ENCODE measurements at regions not wholly inside any gene's neighbourhood (a gene's known extent, or its start where the extent isn't known, plus 50 kb on each side); places are given as distances from the start of the nearest gene placed in this dataset.

DNA sequence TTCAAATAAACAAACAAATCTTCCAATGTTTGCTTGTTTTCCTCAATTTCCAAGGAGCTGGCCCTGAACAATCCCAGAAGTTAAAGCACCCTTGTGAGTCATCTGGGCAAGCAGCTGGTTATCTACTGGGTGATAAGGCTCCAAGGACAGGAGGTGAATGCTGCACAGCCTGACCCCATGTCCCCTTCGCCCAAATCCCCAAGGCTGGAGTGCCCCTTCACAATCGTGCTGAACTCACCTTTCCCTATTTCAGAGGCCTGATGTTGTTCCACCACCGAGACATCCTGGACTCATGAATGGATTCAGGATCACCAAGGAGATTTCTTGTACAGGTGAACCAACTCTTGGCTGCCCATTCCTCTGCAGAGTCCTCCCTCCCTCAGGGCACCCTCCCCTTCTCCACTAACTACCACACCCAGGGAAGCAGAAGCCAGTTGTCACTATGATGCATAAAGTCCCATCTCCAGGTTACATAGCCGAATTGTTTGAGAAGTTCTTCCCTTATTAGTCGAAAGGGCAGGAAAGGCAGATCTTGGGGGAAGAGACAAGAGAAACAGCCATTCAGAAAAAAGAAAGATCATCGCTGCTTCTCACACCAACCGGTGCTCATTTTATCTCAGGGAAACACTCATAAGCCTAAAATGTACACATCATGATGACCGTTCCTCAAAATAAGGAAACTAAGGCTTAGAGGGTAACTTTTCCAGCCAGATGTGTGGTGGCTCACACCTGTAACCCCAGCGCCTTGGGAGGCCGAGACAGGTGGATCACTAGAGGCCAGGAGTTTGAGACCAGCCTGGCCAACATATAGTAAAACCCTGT lies 138.8 kb upstream of the RREB1 start:
- TF ChIP-seq, protein P1, sequence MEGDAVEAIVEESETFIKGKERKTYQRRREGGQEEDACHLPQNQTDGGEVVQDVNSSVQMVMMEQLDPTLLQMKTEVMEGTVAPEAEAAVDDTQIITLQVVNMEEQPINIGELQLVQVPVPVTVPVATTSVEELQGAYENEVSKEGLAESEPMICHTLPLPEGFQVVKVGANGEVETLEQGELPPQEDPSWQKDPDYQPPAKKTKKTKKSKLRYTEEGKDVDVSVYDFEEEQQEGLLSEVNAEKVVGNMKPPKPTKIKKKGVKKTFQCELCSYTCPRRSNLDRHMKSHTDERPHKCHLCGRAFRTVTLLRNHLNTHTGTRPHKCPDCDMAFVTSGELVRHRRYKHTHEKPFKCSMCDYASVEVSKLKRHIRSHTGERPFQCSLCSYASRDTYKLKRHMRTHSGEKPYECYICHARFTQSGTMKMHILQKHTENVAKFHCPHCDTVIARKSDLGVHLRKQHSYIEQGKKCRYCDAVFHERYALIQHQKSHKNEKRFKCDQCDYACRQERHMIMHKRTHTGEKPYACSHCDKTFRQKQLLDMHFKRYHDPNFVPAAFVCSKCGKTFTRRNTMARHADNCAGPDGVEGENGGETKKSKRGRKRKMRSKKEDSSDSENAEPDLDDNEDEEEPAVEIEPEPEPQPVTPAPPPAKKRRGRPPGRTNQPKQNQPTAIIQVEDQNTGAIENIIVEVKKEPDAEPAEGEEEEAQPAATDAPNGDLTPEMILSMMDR (IDR thresholded peaks at IDR 0.05; ENCODE audit: extremely low read depth, missing control alignments) = no peak
- DNase-seq (ENCODE audit: low spot score) = no peak

DNA sequence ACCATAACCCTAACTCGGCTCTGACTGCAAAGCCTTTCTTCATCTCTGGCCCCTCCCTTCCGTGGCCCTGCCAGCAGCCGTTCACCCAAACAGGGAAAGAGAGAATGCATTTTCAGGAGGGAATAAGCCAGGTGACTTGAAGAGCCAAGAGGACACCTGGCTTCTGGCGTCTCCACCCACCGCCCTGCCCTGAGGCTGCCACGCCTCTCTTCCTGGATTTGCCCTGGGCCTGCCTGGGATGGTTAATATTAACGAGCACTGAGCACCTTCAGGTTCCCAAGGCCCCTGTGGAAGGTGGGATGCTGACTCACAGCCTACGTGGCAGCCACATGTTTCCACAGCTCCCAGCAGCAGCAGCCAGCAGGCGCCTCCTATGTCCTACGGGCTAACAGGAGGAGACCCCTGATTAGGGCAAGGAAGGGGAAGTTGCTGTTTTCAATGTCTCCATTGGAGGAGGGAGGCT lies 138.0 kb upstream of the RREB1 start:
- no peak for DNase-seq (ENCODE audit: low spot score)
- TF ChIP-seq, protein P1 (IDR thresholded peaks at IDR 0.05; ENCODE audit: extremely low read depth, missing control alignments) = no peak

DNA sequence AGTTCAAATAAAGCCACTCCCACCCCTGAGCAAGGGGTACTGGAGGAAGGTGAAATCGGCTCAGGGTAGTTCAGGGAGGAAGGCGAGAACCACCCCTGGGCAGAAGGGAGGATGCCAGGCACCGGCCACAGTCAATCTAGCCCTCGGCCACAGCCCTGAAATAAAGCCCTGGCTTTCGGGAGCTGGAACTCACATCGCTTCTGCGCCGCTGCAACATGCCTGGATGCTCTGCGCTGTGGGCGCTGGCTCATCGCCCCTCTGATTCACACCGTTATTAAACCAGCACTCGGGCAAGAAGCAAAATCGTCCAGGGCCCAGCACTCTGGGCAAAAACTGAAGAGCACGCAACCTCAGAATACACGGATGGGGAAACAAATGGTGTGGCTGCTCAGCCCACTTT lies 136.9 kb upstream of the RREB1 start:
- no peak for DNase-seq (ENCODE audit: low spot score)
- TF ChIP-seq, protein P1 (IDR thresholded peaks at IDR 0.05; ENCODE audit: extremely low read depth, missing control alignments) = no peak

DNA sequence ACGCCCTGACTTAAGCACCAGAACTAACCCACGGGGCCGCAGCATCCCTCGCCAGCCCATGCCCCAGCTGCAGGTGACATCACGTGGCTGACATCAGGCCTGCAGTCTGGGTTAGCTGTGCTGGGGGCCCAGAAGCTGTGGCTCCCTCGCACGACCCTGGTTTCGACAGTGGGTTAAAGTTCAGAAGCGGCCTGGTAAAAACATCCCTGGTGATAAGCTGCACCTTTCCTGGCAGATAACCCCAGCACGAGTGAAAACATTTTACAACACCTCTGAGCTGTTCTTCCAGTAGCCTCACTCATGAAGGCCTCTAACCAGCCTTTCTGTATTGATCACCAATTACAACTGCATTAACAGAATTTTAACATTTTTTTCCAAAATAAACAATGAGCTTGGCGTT lies 136.4 kb upstream of the RREB1 start:
- DNase-seq (ENCODE audit: low spot score) = no peak
- TF ChIP-seq, protein P1 (IDR thresholded peaks at IDR 0.05; ENCODE audit: extremely low read depth, missing control alignments) = no peak

DNA sequence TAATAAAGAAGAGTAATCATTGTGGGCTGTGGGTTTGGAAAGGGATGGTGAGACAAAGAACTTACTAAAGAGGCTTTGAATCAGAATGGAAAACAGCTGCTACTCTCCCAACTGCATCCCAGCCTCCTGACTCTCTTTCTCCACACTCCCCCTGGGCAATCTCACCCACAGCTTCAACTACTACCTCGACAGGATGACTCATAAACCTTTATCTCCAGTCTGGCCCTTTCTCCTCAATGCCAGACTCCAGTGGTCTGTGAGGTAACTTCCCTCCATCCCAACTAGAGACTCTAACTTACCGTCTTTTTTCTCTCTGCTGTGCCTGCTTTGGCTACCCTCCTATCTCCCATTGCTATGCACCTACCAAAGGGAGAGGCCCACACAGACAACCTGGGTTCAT lies 135.3 kb upstream of the RREB1 start:
- TF ChIP-seq, protein P1 (IDR thresholded peaks at IDR 0.05; ENCODE audit: extremely low read depth, missing control alignments) = no peak
- DNase-seq (ENCODE audit: low spot score) = no peak

DNA sequence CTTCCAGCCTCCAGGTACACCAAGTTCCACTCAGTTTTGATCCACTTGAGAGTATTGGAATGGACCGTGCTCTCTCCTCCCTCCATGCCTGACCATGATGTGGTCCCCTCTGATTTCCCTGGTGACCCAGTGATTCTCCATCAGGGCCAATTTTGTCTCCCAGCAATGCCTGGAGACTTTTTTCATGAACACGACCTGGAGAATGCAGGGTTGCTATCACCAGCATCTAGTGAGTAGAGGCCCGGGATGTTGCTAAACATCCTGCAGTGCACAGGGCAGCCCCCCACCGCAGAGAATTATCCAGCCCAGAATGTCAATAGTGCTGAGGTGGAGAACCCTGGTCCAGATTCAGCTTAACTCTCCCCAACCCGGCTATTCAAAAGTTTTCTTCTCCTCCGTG lies 134.0 kb upstream of the RREB1 start:
- TF ChIP-seq, protein P1 (IDR thresholded peaks at IDR 0.05; ENCODE audit: extremely low read depth, missing control alignments) = no peak
- DNase-seq (ENCODE audit: low spot score) = no peak

DNA sequence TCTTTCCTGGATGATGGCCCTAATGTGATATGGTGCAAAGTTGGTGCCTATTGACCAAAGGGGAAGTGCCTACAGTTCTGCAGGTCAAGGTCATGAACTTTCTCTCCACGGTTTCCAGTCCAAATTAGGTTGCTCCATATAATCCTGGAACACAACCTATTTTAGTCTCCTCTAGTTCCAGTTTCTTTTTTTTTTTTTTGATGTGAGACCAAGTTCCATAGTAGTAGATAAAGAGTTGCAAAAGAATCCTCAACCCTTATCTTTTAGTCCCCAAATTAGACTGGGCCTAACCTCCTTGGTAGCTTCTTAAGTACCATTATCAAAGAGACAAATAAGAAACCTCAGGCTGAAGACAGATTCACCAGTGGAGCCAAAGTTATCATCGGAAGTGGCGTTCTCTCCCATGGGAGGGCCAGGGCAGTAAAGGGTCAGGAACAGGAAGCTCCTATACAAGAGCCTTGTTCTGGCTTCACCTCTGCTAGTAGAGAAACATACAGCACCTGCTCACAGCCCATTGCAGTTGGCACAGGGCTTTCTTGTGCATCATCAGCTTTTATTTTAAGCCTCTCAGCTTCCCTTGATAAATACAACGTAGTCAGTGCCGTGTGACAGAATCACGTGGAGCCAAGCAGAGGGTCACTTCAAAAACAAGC lies 132.2 kb upstream of the RREB1 start:
- no peak for DNase-seq (ENCODE audit: low spot score)
- TF ChIP-seq, protein P1 (IDR thresholded peaks at IDR 0.05; ENCODE audit: extremely low read depth, missing control alignments) = no peak
